ENCODE measurements at regions not wholly inside any gene's neighbourhood (a gene's known extent, or its start where the extent isn't known, plus 50 kb on each side); places are given as distances from the start of the nearest gene placed in this dataset.

DNA sequence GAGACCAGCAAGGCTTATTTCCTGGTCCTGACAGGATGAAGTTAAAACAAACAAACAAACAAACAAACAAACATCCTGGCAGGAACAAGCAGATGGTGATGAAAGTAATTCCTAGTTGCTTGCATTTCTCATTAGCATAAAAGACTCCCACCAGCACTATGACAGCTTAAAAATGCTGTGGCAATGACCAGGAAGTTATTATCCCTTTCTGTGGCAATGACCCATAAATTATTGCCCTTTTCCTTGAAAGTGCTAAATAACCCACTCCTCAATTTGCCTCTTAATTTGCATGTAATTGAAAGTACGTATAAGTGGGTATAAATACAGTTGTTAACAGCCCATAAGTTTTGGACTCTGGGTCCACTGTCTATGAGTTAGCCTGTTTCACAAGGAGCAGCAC lies 727.6 kb upstream of the NEGR1 start (continued):
- TF ChIP-seq SRF (IDR thresholded peaks at IDR 0.05; ENCODE audit: low read depth in 2 of 2, low read length in 2 of 2) = no peak
- no peak for TF ChIP-seq IKZF2 (IDR thresholded peaks at IDR 0.05)
- TF ChIP-seq BCL11A (IDR thresholded peaks at IDR 0.05; ENCODE audit: low read depth, low read length) = no peak
- TF ChIP-seq, protein P1, sequence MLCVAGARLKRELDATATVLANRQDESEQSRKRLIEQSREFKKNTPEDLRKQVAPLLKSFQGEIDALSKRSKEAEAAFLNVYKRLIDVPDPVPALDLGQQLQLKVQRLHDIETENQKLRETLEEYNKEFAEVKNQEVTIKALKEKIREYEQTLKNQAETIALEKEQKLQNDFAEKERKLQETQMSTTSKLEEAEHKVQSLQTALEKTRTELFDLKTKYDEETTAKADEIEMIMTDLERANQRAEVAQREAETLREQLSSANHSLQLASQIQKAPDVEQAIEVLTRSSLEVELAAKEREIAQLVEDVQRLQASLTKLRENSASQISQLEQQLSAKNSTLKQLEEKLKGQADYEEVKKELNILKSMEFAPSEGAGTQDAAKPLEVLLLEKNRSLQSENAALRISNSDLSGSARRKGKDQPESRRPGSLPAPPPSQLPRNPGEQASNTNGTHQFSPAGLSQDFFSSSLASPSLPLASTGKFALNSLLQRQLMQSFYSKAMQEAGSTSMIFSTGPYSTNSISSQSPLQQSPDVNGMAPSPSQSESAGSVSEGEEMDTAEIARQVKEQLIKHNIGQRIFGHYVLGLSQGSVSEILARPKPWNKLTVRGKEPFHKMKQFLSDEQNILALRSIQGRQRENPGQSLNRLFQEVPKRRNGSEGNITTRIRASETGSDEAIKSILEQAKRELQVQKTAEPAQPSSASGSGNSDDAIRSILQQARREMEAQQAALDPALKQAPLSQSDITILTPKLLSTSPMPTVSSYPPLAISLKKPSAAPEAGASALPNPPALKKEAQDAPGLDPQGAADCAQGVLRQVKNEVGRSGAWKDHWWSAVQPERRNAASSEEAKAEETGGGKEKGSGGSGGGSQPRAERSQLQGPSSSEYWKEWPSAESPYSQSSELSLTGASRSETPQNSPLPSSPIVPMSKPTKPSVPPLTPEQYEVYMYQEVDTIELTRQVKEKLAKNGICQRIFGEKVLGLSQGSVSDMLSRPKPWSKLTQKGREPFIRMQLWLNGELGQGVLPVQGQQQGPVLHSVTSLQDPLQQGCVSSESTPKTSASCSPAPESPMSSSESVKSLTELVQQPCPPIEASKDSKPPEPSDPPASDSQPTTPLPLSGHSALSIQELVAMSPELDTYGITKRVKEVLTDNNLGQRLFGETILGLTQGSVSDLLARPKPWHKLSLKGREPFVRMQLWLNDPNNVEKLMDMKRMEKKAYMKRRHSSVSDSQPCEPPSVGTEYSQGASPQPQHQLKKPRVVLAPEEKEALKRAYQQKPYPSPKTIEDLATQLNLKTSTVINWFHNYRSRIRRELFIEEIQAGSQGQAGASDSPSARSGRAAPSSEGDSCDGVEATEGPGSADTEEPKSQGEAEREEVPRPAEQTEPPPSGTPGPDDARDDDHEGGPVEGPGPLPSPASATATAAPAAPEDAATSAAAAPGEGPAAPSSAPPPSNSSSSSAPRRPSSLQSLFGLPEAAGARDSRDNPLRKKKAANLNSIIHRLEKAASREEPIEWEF (IDR thresholded peaks at IDR 0.05; ENCODE audit: insufficient replicate concordance, low read depth, low read length) = no peak
- TF ChIP-seq, protein P2, sequence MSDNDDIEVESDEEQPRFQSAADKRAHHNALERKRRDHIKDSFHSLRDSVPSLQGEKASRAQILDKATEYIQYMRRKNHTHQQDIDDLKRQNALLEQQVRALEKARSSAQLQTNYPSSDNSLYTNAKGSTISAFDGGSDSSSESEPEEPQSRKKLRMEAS (IDR thresholded peaks at IDR 0.05; ENCODE audit: low read depth, low read length) = no peak
- no peak for TF ChIP-seq ZBED1 (IDR thresholded peaks at IDR 0.05; ENCODE audit: borderline replicate concordance)
- TF ChIP-seq CBX3 (IDR thresholded peaks at IDR 0.05; ENCODE audit: borderline replicate concordance, low read depth) = no peak
- TF ChIP-seq, protein P3, sequence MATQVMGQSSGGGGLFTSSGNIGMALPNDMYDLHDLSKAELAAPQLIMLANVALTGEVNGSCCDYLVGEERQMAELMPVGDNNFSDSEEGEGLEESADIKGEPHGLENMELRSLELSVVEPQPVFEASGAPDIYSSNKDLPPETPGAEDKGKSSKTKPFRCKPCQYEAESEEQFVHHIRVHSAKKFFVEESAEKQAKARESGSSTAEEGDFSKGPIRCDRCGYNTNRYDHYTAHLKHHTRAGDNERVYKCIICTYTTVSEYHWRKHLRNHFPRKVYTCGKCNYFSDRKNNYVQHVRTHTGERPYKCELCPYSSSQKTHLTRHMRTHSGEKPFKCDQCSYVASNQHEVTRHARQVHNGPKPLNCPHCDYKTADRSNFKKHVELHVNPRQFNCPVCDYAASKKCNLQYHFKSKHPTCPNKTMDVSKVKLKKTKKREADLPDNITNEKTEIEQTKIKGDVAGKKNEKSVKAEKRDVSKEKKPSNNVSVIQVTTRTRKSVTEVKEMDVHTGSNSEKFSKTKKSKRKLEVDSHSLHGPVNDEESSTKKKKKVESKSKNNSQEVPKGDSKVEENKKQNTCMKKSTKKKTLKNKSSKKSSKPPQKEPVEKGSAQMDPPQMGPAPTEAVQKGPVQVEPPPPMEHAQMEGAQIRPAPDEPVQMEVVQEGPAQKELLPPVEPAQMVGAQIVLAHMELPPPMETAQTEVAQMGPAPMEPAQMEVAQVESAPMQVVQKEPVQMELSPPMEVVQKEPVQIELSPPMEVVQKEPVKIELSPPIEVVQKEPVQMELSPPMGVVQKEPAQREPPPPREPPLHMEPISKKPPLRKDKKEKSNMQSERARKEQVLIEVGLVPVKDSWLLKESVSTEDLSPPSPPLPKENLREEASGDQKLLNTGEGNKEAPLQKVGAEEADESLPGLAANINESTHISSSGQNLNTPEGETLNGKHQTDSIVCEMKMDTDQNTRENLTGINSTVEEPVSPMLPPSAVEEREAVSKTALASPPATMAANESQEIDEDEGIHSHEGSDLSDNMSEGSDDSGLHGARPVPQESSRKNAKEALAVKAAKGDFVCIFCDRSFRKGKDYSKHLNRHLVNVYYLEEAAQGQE (IDR thresholded peaks at IDR 0.05; ENCODE audit: low read depth, low read length) = no peak
- TF ChIP-seq IKZF1 (conservative IDR thresholded peaks at IDR 0.05) = no peak
